Upper lobe of right lung (tissue), 1 donor: ENCODE measurements at regions not wholly inside any gene's neighbourhood (a gene's known extent, or its start where the extent isn't known, plus 50 kb on each side); places are given as distances from the start of the nearest gene placed in this dataset.

ENCODE experiments used
- ATAC-seq: fragments of 200-7000 bp; cut with Tn5 transposase; one replicate; pipeline ENCODE4 v1.9.1; 2020; ENCODE audit warnings: mild to moderate bottlenecking, moderate library complexity
- DNase-seq: peaks from one replicate; pipeline ENCODE4 v3.0.0-alpha.2; 2020
- H3K27ac ChIP-seq: fragments of 200-600 bp; one replicate; pipeline ENCODE4 v1.8.0; 2022
- H3K27me3 ChIP-seq: fragments of 200-600 bp; one replicate; pipeline ENCODE4 v1.8.0; 2022; ENCODE audit warnings: mild to moderate bottlenecking
- H3K36me3 ChIP-seq: fragments of 200-600 bp; one replicate; pipeline ENCODE4 v1.8.0; 2022
- H3K4me1 ChIP-seq: fragments of 200-600 bp; one replicate; pipeline ENCODE4 v1.8.0; 2022
- H3K4me3 ChIP-seq: fragments of 200-600 bp; one replicate; pipeline ENCODE4 v1.8.0; 2022; ENCODE audit warnings: mild to moderate bottlenecking
- H3K9me3 ChIP-seq: fragments of 200-600 bp; one replicate; pipeline ENCODE4 v1.8.0; 2022
- CTCF ChIP-seq: fragments of 200-600 bp; IDR thresholded peaks from one replicate; pipeline ENCODE4 v1.8.0; 2022; ENCODE audit warnings: antibody characterized with exemption
- intact Hi-C: fragments of 100-400 bp; cut with DNase I; formaldehyde crosslinking; loops from one replicate; pipeline ENCODE4 v1.11.0; 2022
- donor health status: DM: no; HTN: yes; CAD: no; lungs with severe emphysema.

GRCh38 chr5:125160787-125161502, 414.5 kb upstream of the ZNF608 start:
- DNase-seq = no peak
- H3K36me3 ChIP-seq = no peaks in the 10 kb centered on the region

GRCh38 chr5:125162714-125163113, 416.3 kb upstream of the ZNF608 start:
- no peak overlapping the region for H3K27ac ChIP-seq
- no peaks in the 10 kb centered on the region for H3K27me3 ChIP-seq
- ATAC-seq (no peak), DNase-seq (no peak)
- intact Hi-C loops = no loop called here
- no peaks in the 10 kb centered on the region for H3K9me3 ChIP-seq
- no peaks in the 10 kb centered on the region for H3K4me1 ChIP-seq
- no peak for TF ChIP-seq CTCF
- H3K36me3 ChIP-seq = no peaks in the 10 kb centered on the region
- no peak overlapping the region for H3K4me3 ChIP-seq

More at GRCh38 chr5:125160787-125161502, 414.5 kb upstream of the ZNF608 start:
- no peak overlapping the region for H3K27ac ChIP-seq
- no peaks in the 10 kb centered on the region for H3K27me3 ChIP-seq
- no peak for ATAC-seq
- no peaks in the 10 kb centered on the region for H3K4me1 ChIP-seq
- no peaks in the 10 kb centered on the region for H3K9me3 ChIP-seq
- intact Hi-C loops = no loop called here
- no peak for TF ChIP-seq CTCF
- H3K4me3 ChIP-seq = no peak overlapping the region

- H3K27me3 ChIP-seq = no peaks in the 10 kb centered on the region
- ATAC-seq = no peak
- no peaks in the 10 kb centered on the region for H3K9me3 ChIP-seq
- H3K27ac ChIP-seq = no peak overlapping the region
- no peaks in the 10 kb centered on the region for H3K4me1 ChIP-seq
- DNase-seq = no peak
- H3K4me3 ChIP-seq = no peak overlapping the region
- no peaks in the 10 kb centered on the region for H3K36me3 ChIP-seq
- no peak for TF ChIP-seq CTCF
- intact Hi-C loops = no loop called here
Observed at GRCh38 chr5:125169396-125169795, 423.0 kb upstream of the ZNF608 start.

GRCh38 chr5:125171641-125172040, 425.2 kb upstream of the ZNF608 start:
- H3K4me3 ChIP-seq = no peak overlapping the region
- ATAC-seq (no peak), DNase-seq (no peak)
- H3K4me1 ChIP-seq = no peaks in the 10 kb centered on the region
- no peaks in the 10 kb centered on the region for H3K9me3 ChIP-seq
- intact Hi-C loops = no loop called here
- TF ChIP-seq CTCF = no peak
- no peaks in the 10 kb centered on the region for H3K36me3 ChIP-seq
- H3K27me3 ChIP-seq = no peaks in the 10 kb centered on the region
- H3K27ac ChIP-seq = no peak overlapping the region

GRCh38 chr5:125175348-125176004, 429.0 kb upstream of the ZNF608 start:
- intact Hi-C loops = no loop called here
- H3K27ac ChIP-seq = no peak overlapping the region
- H3K4me3 ChIP-seq = no peak overlapping the region
- H3K36me3 ChIP-seq = no peaks in the 10 kb centered on the region
- H3K4me1 ChIP-seq = no peaks in the 10 kb centered on the region
- H3K27me3 ChIP-seq = no peaks in the 10 kb centered on the region
- no peak for TF ChIP-seq CTCF
- ATAC-seq (no peak), DNase-seq (no peak)
- no peaks in the 10 kb centered on the region for H3K9me3 ChIP-seq
